ENCODE measurements at regions not wholly inside any gene's neighbourhood (a gene's known extent, or its start where the extent isn't known, plus 50 kb on each side); places are given as distances from the start of the nearest gene placed in this dataset.

GRCh38 chr7:109190766-109191398 is 621.2 kb downstream of the DNAJB9 start:
- no peak for TF ChIP-seq POLR2A (IDR thresholded peaks at IDR 0.05)
- TF ChIP-seq CTCF (IDR thresholded peaks at IDR 0.05) = no peak
- TF ChIP-seq POLR2AphosphoS5 (IDR thresholded peaks at IDR 0.05) = no peak
